B cell (primary cell): ENCODE measurements at regions not wholly inside any gene's neighbourhood (a gene's known extent, or its start where the extent isn't known, plus 50 kb on each side); places are given as distances from the start of the nearest gene placed in this dataset.

Experiments used
- ATAC-seq: fragments of 200-7000 bp; cut with Tn5 transposase; one replicate; pipeline ENCODE4 v1.10.0; 2021; ENCODE audit warnings: low read depth, mild to moderate bottlenecking, moderate number of reproducible peaks, moderate library complexity
- CTCF ChIA-PET: fragments of 350-600 bp; sonication (Branson Sonifier 250); formaldehyde crosslinking; loops from one replicate; lab custom pipeline; 2021; ENCODE audit warnings: antibody characterized with exemption, inconsistent platforms; lab: Charles Lee
- POLR2A ChIA-PET: fragments of 350-600 bp; sonication (Branson Sonifier 250); formaldehyde crosslinking; loops from one replicate; lab custom pipeline; 2021; ENCODE audit warnings: antibody characterized with exemption; lab: Charles Lee
- DNase-seq: peaks from one replicate; pipeline ENCODE4 v3.0.0; 2013
- H2AFZ ChIP-seq: 2 replicates; pipeline ENCODE4 v1.6.1; 2012; ENCODE audit warnings: mild to moderate bottlenecking, low read depth, low read length; ENCODE audit not compliant: insufficient read depth, poor library complexity, severe bottlenecking
- H3K27ac ChIP-seq, 2 donors: 1 replicate in 1 of 2; 2 replicates in 1 of 2; pipeline ENCODE4 v1.5.1; 2012 to 2013; ENCODE audit warnings: low read length in 2 of 2, mild to moderate bottlenecking in 2 of 2, moderate library complexity in 1 of 2
- H3K27me3 ChIP-seq, 4 experiments: fragments of 200-600 bp in 1 of 4; sonication (generic) in 1 of 4; replicated peaks in 1 of 4; 1 replicate in 2 of 4; 2 replicates in 2 of 4; pipeline versions ENCODE4 v1.6.1 to v1.7.0; 2013 to 2016; ENCODE audit warnings: low read length in 3 of 4, mild to moderate bottlenecking in 2 of 4, mixed read lengths in 1 of 4, moderate library complexity in 1 of 4; ENCODE audit not compliant: insufficient read depth in 4 of 4, control insufficient read depth in 3 of 4; ENCODE audit errors: control extremely low read depth in 1 of 4
- H3K36me3 ChIP-seq, 2 experiments: replicated peaks in 1 of 2; 1 replicate in 1 of 2; 2 replicates in 1 of 2; pipeline versions ENCODE4 v1.6.1 to v1.7.1; 2013; ENCODE audit warnings: low read length in 1 of 2; ENCODE audit not compliant: insufficient read depth in 2 of 2, control insufficient read depth in 1 of 2; ENCODE audit errors: control extremely low read depth in 1 of 2, extremely low read depth in 1 of 2
- H3K4me1 ChIP-seq, 2 donors: fragments of 200-600 bp in 1 of 2; sonication (generic) in 1 of 2; 1 replicate in 1 of 2; 2 replicates in 1 of 2; pipeline versions ENCODE4 v1.5.1 to v1.6.1; 2013 to 2017; ENCODE audit warnings: low read length in 2 of 2; ENCODE audit not compliant: control insufficient read depth in 2 of 2, insufficient read depth in 2 of 2
- H3K4me2 ChIP-seq: replicated peaks from 2 replicates; pipeline ENCODE3; 2012; ENCODE audit warnings: mild to moderate bottlenecking, low read depth, low read length; ENCODE audit not compliant: poor library complexity, severe bottlenecking
- H3K4me3 ChIP-seq, 5 experiments: fragments of 200-600 bp in 1 of 5; sonication (generic) in 1 of 5; 1 replicate in 3 of 5; 2 replicates in 2 of 5; pipeline versions ENCODE4 v1.5.1 to v1.7.0; 2011 to 2016; ENCODE audit warnings: low read length in 4 of 5, mild to moderate bottlenecking in 4 of 5, low read depth in 2 of 5, control low read depth in 1 of 5, moderate library complexity in 1 of 5; ENCODE audit not compliant: insufficient read depth in 1 of 5; ENCODE audit errors: control extremely low read depth in 1 of 5, extremely low read depth in 1 of 5
- H3K79me2 ChIP-seq: fragments of 200-600 bp; sonication (generic); one replicate; pipeline ENCODE4 v1.6.0; 2016; ENCODE audit warnings: low read length; ENCODE audit not compliant: control insufficient read depth, insufficient read depth
- H3K9ac ChIP-seq: fragments of 200-600 bp; sonication (generic); 2 replicates; pipeline ENCODE4 v1.6.1; 2017; ENCODE audit warnings: mild to moderate bottlenecking, low read length, moderate library complexity
- H3K9me3 ChIP-seq, 3 donors: one replicate each; pipeline versions ENCODE4 v1.6.1 to v1.7.1; 2013; ENCODE audit warnings: low read length in 2 of 3; ENCODE audit not compliant: control insufficient read depth in 2 of 3, insufficient read depth in 1 of 3; ENCODE audit errors: control extremely low read depth in 1 of 3
- H4K20me1 ChIP-seq: 2 replicates; pipeline ENCODE4 v1.6.0; 2012; ENCODE audit warnings: mild to moderate bottlenecking, low read length; ENCODE audit not compliant: insufficient read depth, control insufficient read depth, poor library complexity, severe bottlenecking
- H3K27ac Mint-ChIP-seq: one replicate; pipeline ENCODE4 v1.8.0; 2021; ENCODE audit warnings: mixed read lengths
- H3K27me3 Mint-ChIP-seq: one replicate; pipeline ENCODE4 v1.8.0; 2021; ENCODE audit warnings: mixed read lengths
- H3K4me1 Mint-ChIP-seq: one replicate; pipeline ENCODE4 v1.8.0; 2021; ENCODE audit warnings: mixed read lengths
- H3K4me3 Mint-ChIP-seq: one replicate; pipeline ENCODE4 v1.8.0; 2021; ENCODE audit warnings: mixed read lengths
- H3K9me3 Mint-ChIP-seq: one replicate; pipeline ENCODE4 v1.8.0; 2022; ENCODE audit warnings: mixed read lengths; ENCODE audit not compliant: insufficient read depth
- EZH2 ChIP-seq: IDR thresholded peaks from 2 replicates; pipeline ENCODE4 v1.6.1; 2012; ENCODE audit warnings: borderline replicate concordance, low read depth, mild to moderate bottlenecking, moderate library complexity, low read length; ENCODE audit not compliant: insufficient read depth, poor library complexity, severe bottlenecking
- WGBS: methylation state at CpG from one replicate; pipeline ENCODE4 v1.1.5; 2013; ENCODE audit warnings: missing lambda C conversion rate; ENCODE audit not compliant: insufficient coverage; 5-methylcytosine and 5-hydroxymethylcytosine counted together
- intact Hi-C: fragments of 100-400 bp; cut with micrococcal nuclease; formaldehyde crosslinking; loops from one replicate; pipeline ENCODE4 v1.10.0; 2022
- TF ChIP-seq, protein P1 (sequence below): fragments of 200-600 bp; IDR thresholded peaks from one replicate; pipeline ENCODE4 v1.8.0; 2022; ENCODE audit warnings: antibody characterized with exemption, mild to moderate bottlenecking

DNA sequence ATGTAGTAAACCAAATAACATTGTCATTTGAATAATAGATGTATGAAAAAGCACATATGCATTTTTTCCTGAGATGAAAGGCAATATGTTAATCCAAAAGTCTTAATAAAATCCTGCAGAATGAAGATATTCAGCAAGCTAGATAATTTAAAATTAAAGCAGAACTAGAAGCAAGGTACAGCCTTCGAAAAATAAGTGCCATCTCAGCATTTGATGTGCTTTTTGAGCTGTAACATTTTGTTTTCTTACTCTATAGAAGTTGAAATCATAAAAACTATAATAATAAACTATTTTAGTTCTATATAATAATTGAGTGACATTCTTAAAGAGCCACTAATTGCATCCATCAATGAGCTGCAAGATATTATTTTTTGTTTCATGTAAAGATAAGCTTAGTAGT is 410.4 kb upstream of the TRAM1L1 start:
- no peaks in the 10 kb centered on the region for H4K20me1 ChIP-seq
- no CpG with 5 or more reads among the region's 1 CpG for WGBS

DNA sequence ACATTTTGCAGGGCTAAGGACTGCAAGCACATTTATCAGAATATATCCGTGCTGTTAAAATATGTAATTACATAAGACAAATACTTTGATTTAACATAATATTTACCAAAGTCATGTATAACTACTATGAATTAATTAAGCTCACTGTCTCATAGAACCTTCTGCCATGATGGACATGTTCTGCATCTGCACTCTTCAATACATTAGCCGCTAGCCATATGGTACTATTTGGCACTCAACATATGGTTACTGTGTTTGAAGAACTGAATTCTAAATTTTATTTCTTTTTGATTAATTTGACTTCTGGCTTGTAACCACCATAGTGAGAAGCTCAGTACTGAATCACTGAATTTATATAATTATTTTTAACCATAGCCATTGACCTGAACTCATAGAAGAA is 427.0 kb upstream of the TRAM1L1 start:
- ATAC-seq, result no peak
- no peaks in the 10 kb centered on the region for H3K79me2 ChIP-seq

More for the DNA sequence above, 410.4 kb upstream of the TRAM1L1 start:
- DNase-seq, result no peak
- H3K4me2 ChIP-seq, result no peak overlapping the region
- H3K27me3 ChIP-seq, result no peaks in the 10 kb centered on the region
- H3K36me3 ChIP-seq, result no peaks in the 10 kb centered on the region
- peaks cover 2% of the 10 kb centered on the region for H3K9me3 Mint-ChIP-seq
- no peak for ATAC-seq
- no peaks in the 10 kb centered on the region for H3K9me3 ChIP-seq
- no peak overlapping the region for H3K4me3 ChIP-seq
- no peak overlapping the region for H3K27ac Mint-ChIP-seq
- TF ChIP-seq, protein P1, sequence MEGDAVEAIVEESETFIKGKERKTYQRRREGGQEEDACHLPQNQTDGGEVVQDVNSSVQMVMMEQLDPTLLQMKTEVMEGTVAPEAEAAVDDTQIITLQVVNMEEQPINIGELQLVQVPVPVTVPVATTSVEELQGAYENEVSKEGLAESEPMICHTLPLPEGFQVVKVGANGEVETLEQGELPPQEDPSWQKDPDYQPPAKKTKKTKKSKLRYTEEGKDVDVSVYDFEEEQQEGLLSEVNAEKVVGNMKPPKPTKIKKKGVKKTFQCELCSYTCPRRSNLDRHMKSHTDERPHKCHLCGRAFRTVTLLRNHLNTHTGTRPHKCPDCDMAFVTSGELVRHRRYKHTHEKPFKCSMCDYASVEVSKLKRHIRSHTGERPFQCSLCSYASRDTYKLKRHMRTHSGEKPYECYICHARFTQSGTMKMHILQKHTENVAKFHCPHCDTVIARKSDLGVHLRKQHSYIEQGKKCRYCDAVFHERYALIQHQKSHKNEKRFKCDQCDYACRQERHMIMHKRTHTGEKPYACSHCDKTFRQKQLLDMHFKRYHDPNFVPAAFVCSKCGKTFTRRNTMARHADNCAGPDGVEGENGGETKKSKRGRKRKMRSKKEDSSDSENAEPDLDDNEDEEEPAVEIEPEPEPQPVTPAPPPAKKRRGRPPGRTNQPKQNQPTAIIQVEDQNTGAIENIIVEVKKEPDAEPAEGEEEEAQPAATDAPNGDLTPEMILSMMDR, result no peak
- TF ChIP-seq EZH2, result no peak
- no peak overlapping the region for H3K4me3 Mint-ChIP-seq
- intact Hi-C loops, result no loop called here
- no peak overlapping the region for H2AFZ ChIP-seq
- H3K27me3 Mint-ChIP-seq, result no peaks in the 10 kb centered on the region
- no peaks in the 10 kb centered on the region for H3K4me1 Mint-ChIP-seq
- no peaks in the 10 kb centered on the region for H3K79me2 ChIP-seq
- no peak overlapping the region for H3K27ac ChIP-seq
- no peaks in the 10 kb centered on the region for H3K4me1 ChIP-seq
- ChIA-PET CTCF (no interaction called here), POLR2A (no interaction called here)
- no peak overlapping the region for H3K9ac ChIP-seq

More for the DNA sequence above, 427.0 kb upstream of the TRAM1L1 start:
- H3K4me1 Mint-ChIP-seq, result no peaks in the 10 kb centered on the region
- H3K9ac ChIP-seq, result no peak overlapping the region
- intact Hi-C loops, result no loop called here
- H4K20me1 ChIP-seq, result no peaks in the 10 kb centered on the region
- no peak overlapping the region for H3K27ac ChIP-seq
- no peaks in the 10 kb centered on the region for H3K36me3 ChIP-seq
- H3K9me3 ChIP-seq, result no peaks in the 10 kb centered on the region
- H3K4me2 ChIP-seq, result no peak overlapping the region
- no peak overlapping the region for H3K27ac Mint-ChIP-seq
- WGBS, result no CpG with 5 or more reads among the region's 2 CpGs
- no peak overlapping the region for H3K4me3 ChIP-seq
- no peak overlapping the region for H2AFZ ChIP-seq
- no peaks in the 10 kb centered on the region for H3K27me3 Mint-ChIP-seq
- TF ChIP-seq, protein P1, result no peak
- TF ChIP-seq EZH2, result no peak
- H3K9me3 Mint-ChIP-seq, result peaks cover 1% of the 10 kb centered on the region
- H3K27me3 ChIP-seq, result no peaks in the 10 kb centered on the region
- no peak for DNase-seq
- CTCF ChIA-PET, result no interaction called here
- H3K4me3 Mint-ChIP-seq, result no peak overlapping the region
- H3K4me1 ChIP-seq, result no peaks in the 10 kb centered on the region
- POLR2A ChIA-PET, result no interaction called here
